Astrocyte (in vitro differentiated cells and primary cell): ENCODE measurements at regions not wholly inside any gene's neighbourhood (a gene's known extent, or its start where the extent isn't known, plus 50 kb on each side); places are given as distances from the start of the nearest gene placed in this dataset.

Experiments used
- CTCF ChIP-seq: IDR thresholded peaks from 2 replicates; pipeline ENCODE4 v1.5.1; 2011; ENCODE audit warnings: low read depth, mild to moderate bottlenecking, inconsistent platforms, low read length, moderate library complexity; ENCODE audit not compliant: insufficient read depth
- EZH2 ChIP-seq: IDR thresholded peaks from 2 replicates; pipeline ENCODE4 v1.6.1; 2012; ENCODE audit warnings: mild to moderate bottlenecking, low read length, inconsistent platforms; ENCODE audit not compliant: insufficient read depth

- no peak for TF ChIP-seq CTCF
- TF ChIP-seq EZH2, result no peak
Measured at GRCh38 chr3:74059923-74060600, 435.3 kb upstream of the PDZRN3 start.
